ENCODE measurements at regions not wholly inside any gene's neighbourhood (a gene's known extent, or its start where the extent isn't known, plus 50 kb on each side); places are given as distances from the start of the nearest gene placed in this dataset.

- TF ChIP-seq CTCF (IDR thresholded peaks at IDR 0.05), result no peak
- TF ChIP-seq POLR2A (IDR thresholded peaks at IDR 0.05), result no peak
These were observed 594.8 kb upstream of the ARID1B start for GRCh38 chr6:156182356-156182755.
